ENCODE measurements at regions not wholly inside any gene's neighbourhood (a gene's known extent, or its start where the extent isn't known, plus 50 kb on each side); places are given as distances from the start of the nearest gene placed in this dataset.

GRCh38 chr1:87851490-87851889 lies 522.8 kb downstream of the LMO4 start:
- TF ChIP-seq CTCF (IDR thresholded peaks at IDR 0.05; ENCODE audit: insufficient read depth, low read depth, low read length) (no peak), EZH2 (IDR thresholded peaks at IDR 0.05; ENCODE audit: insufficient read depth, low read length) (no peak)
- H3K9me3 Mint-ChIP-seq (ENCODE audit: unreplicated experiment) = no peaks in the 10 kb centered on the region
- no peaks in the 10 kb centered on the region for H3K36me3 ChIP-seq (ENCODE audit: insufficient read depth, low read length)
- H3K4me3 Mint-ChIP-seq (ENCODE audit: unreplicated experiment) = no peak overlapping the region
- no peaks in the 10 kb centered on the region for H3K36me3 Mint-ChIP-seq (ENCODE audit: low read depth, unreplicated experiment)
- no peaks in the 10 kb centered on the region for H3K4me1 Mint-ChIP-seq (ENCODE audit: low read depth, unreplicated experiment)
- no peaks in the 10 kb centered on the region for H3K4me1 ChIP-seq (ENCODE audit: insufficient read depth, low read length)
- H4K20me1 ChIP-seq (ENCODE audit: insufficient read depth, low read length) = no peaks in the 10 kb centered on the region
- H3K27ac ChIP-seq (ENCODE audit: low read depth, low read length) = no peak overlapping the region
- H3K9me3 ChIP-seq (ENCODE audit: insufficient read depth, low read depth, low read length) = no peaks in the 10 kb centered on the region
- no peaks in the 10 kb centered on the region for H3K27me3 Mint-ChIP-seq (ENCODE audit: low read depth, unreplicated experiment)
- H3K4me2 ChIP-seq (ENCODE audit: low read length) = no peak overlapping the region
- H2AFZ ChIP-seq (ENCODE audit: low read depth, low read length) = no peak overlapping the region
- no peaks in the 10 kb centered on the region for H3K79me2 ChIP-seq (ENCODE audit: insufficient read depth, low read length)
- no peak overlapping the region for H3K9ac ChIP-seq (ENCODE audit: low read length)
- FAIRE-seq (no peak), DNase-seq (ENCODE audit: low read depth) (no peak)
- H3K4me3 ChIP-seq (ENCODE audit: insufficient read depth, low read depth, low read length) = no peak overlapping the region
- H3K27ac Mint-ChIP-seq (ENCODE audit: unreplicated experiment) = no peak overlapping the region
- H3K27me3 ChIP-seq (ENCODE audit: insufficient read depth, low read length) = no peaks in the 10 kb centered on the region

GRCh38 chr1:87852410-87853161 lies 523.9 kb downstream of the LMO4 start:
- FAIRE-seq (no peak), DNase-seq (ENCODE audit: low read depth) (no peak)
- Mint-ChIP-seq H3K27me3 (ENCODE audit: low read depth, unreplicated experiment) (no peaks in the 10 kb centered on the region), H3K9me3 (ENCODE audit: unreplicated experiment) (no peaks in the 10 kb centered on the region), H3K36me3 (ENCODE audit: low read depth, unreplicated experiment) (no peaks in the 10 kb centered on the region), H3K27ac (ENCODE audit: unreplicated experiment) (no peak overlapping the region), H3K4me1 (ENCODE audit: low read depth, unreplicated experiment) (no peaks in the 10 kb centered on the region), H3K4me3 (ENCODE audit: unreplicated experiment) (no peak overlapping the region)
- Histone ChIP-seq H3K36me3 (ENCODE audit: insufficient read depth, low read length) (no peaks in the 10 kb centered on the region), H3K9ac (ENCODE audit: low read length) (no peak overlapping the region), H3K79me2 (ENCODE audit: insufficient read depth, low read length) (no peaks in the 10 kb centered on the region), H3K9me3 (ENCODE audit: insufficient read depth, low read depth, low read length) (no peaks in the 10 kb centered on the region), H3K27me3 (ENCODE audit: insufficient read depth, low read length) (no peaks in the 10 kb centered on the region), H4K20me1 (ENCODE audit: insufficient read depth, low read length) (no peaks in the 10 kb centered on the region), H3K27ac (ENCODE audit: low read depth, low read length) (no peak overlapping the region), H3K4me3 (ENCODE audit: insufficient read depth, low read depth, low read length) (no peak overlapping the region), H2AFZ (ENCODE audit: low read depth, low read length) (no peak overlapping the region), H3K4me1 (ENCODE audit: insufficient read depth, low read length) (no peaks in the 10 kb centered on the region), H3K4me2 (ENCODE audit: low read length) (no peak overlapping the region)
- TF ChIP-seq CTCF (IDR thresholded peaks at IDR 0.05; ENCODE audit: insufficient read depth, low read depth, low read length) (no peak), EZH2 (IDR thresholded peaks at IDR 0.05; ENCODE audit: insufficient read depth, low read length) (no peak)
